MCF 10A (cell line): ENCODE measurements at regions not wholly inside any gene's neighbourhood (a gene's known extent, or its start where the extent isn't known, plus 50 kb on each side); places are given as distances from the start of the nearest gene placed in this dataset.

Experiments used
- BruUV-seq: library from RNA; stranded (reverse); fragments of 400-500 nt; replicated peaks from 2 replicates; lab custom pipeline; 2021; lab: Mats Ljungman, UMichigan
- CTCF ChIA-PET: fragments of 300-600 bp; sonication (Branson Sonifier 250); formaldehyde crosslinking; extraction: SDS; loops from one replicate; lab custom pipeline; 2021; ENCODE audit warnings: antibody characterized with exemption, inconsistent platforms; lab: Yijun Ruan, JAX
- POLR2A ChIA-PET: fragments of 300-600, 350-650 bp; sonication (Branson Sonifier 250); formaldehyde crosslinking; extraction: SDS; loops from one replicate; lab custom pipeline; 2020; ENCODE audit warnings: antibody characterized with exemption, inconsistent platforms; lab: Yijun Ruan, JAX
- DNase-seq: peaks from one replicate; pipeline ENCODE4 v3.0.0-alpha.2; 2018; ENCODE audit not compliant: unreplicated experiment
- H3K27ac Mint-ChIP-seq: one replicate; pipeline ENCODE4 v1.8.0; 2022; ENCODE audit warnings: mild to moderate bottlenecking, low read depth, mixed read lengths; ENCODE audit not compliant: unreplicated experiment
- H3K27me3 Mint-ChIP-seq: one replicate; pipeline ENCODE4 v1.8.0; 2022; ENCODE audit warnings: mixed read lengths; ENCODE audit not compliant: insufficient read depth, unreplicated experiment
- H3K36me3 Mint-ChIP-seq: one replicate; pipeline ENCODE4 v1.8.0; 2022; ENCODE audit warnings: mild to moderate bottlenecking, moderate library complexity, mixed read lengths; ENCODE audit not compliant: insufficient read depth, unreplicated experiment
- H3K4me1 Mint-ChIP-seq: one replicate; pipeline ENCODE4 v1.8.0; 2022; ENCODE audit warnings: mixed read lengths; ENCODE audit not compliant: insufficient read depth, unreplicated experiment
- H3K4me3 Mint-ChIP-seq: one replicate; pipeline ENCODE4 v1.8.0; 2022; ENCODE audit warnings: mild to moderate bottlenecking, moderate library complexity, mixed read lengths; ENCODE audit not compliant: unreplicated experiment
- H3K9me3 Mint-ChIP-seq: one replicate; pipeline ENCODE4 v1.8.0; 2022; ENCODE audit warnings: mixed read lengths; ENCODE audit not compliant: unreplicated experiment
- CTCF ChIP-seq: fragments of 200-600 bp; IDR thresholded peaks from one replicate; pipeline ENCODE4 v1.8.0; 2022; ENCODE audit warnings: antibody characterized with exemption, mild to moderate bottlenecking; ENCODE audit not compliant: unreplicated experiment
- intact Hi-C: fragments of 100-400 bp; cut with micrococcal nuclease; formaldehyde crosslinking; loops from 2 replicates; pipeline ENCODE4 v1.14.1; 2022

GRCh38 chr4:28621591-28621990, 1761.0 kb downstream of the STIM2 start:
- no peak overlapping the region for H3K4me3 Mint-ChIP-seq
- no TSS peak for BruUV-seq
- H3K27ac Mint-ChIP-seq: no peak overlapping the region
- H3K36me3 Mint-ChIP-seq: no peaks in the 10 kb centered on the region
- H3K9me3 Mint-ChIP-seq: no peaks in the 10 kb centered on the region
- no peaks in the 10 kb centered on the region for H3K27me3 Mint-ChIP-seq
- DNase-seq: no peak
- ChIA-PET POLR2A (no interaction called here), CTCF (interaction anchor here (0.6 to 0.7 kb wide), 2 partner anchors 40 to 540 kb away, joined by 3 read pairs; no protein-coding TSS in a partner anchor)
- no peak for TF ChIP-seq CTCF
- intact Hi-C loops: no loop called here
- no peaks in the 10 kb centered on the region for H3K4me1 Mint-ChIP-seq

- ChIA-PET POLR2A (no interaction called here), CTCF (interaction anchor here (0.6 kb wide), 1 partner anchor 1141 kb away, joined by 5 read pairs; no protein-coding TSS in a partner anchor)
- H3K27ac Mint-ChIP-seq: no peak overlapping the region
- H3K36me3 Mint-ChIP-seq: no peaks in the 10 kb centered on the region
- H3K4me1 Mint-ChIP-seq: no peaks in the 10 kb centered on the region
- no peak overlapping the region for H3K4me3 Mint-ChIP-seq
- H3K9me3 Mint-ChIP-seq: no peaks in the 10 kb centered on the region
- no peaks in the 10 kb centered on the region for H3K27me3 Mint-ChIP-seq
- TF ChIP-seq CTCF: no peak
- DNase-seq: no peak
- intact Hi-C loops: no loop called here
- no TSS peak for BruUV-seq
Observed at GRCh38 chr4:28636971-28637370, 1776.3 kb downstream of the STIM2 start.

- ChIA-PET CTCF (no interaction called here), POLR2A (no interaction called here)
- Mint-ChIP-seq H3K27me3 (no peaks in the 10 kb centered on the region), H3K4me3 (no peak overlapping the region), H3K4me1 (no peaks in the 10 kb centered on the region), H3K27ac (no peak overlapping the region), H3K9me3 (no peaks in the 10 kb centered on the region), H3K36me3 (no peaks in the 10 kb centered on the region)
- intact Hi-C loops: no loop called here
- no peak for TF ChIP-seq CTCF
- no peak for DNase-seq
- BruUV-seq: no TSS peak
Observed at GRCh38 chr4:28639747-28640146, 1779.1 kb downstream of the STIM2 start.

- no peak overlapping the region for H3K4me3 Mint-ChIP-seq
- intact Hi-C loops: no loop called here
- H3K4me1 Mint-ChIP-seq: no peaks in the 10 kb centered on the region
- H3K36me3 Mint-ChIP-seq: no peaks in the 10 kb centered on the region
- no peak for TF ChIP-seq CTCF
- DNase-seq: peak; percentile 10
- BruUV-seq: no TSS peak
- no peak overlapping the region for H3K27ac Mint-ChIP-seq
- no peaks in the 10 kb centered on the region for H3K9me3 Mint-ChIP-seq
- POLR2A ChIA-PET: no interaction called here
- CTCF ChIA-PET: no interaction called here
- H3K27me3 Mint-ChIP-seq: no peaks in the 10 kb centered on the region
Observed at GRCh38 chr4:28654618-28655017, 1794.0 kb downstream of the STIM2 start.
